HL-60 (cell line): ENCODE measurements at regions not wholly inside any gene's neighbourhood (a gene's known extent, or its start where the extent isn't known, plus 50 kb on each side); places are given as distances from the start of the nearest gene placed in this dataset.

Experiments used
- DNase-seq, 2 experiments: peaks; one replicate each; pipeline ENCODE4 v3.0.0-alpha.2; 2010 to 2020; ENCODE audit warnings: low read depth in 1 of 2, low spot score in 1 of 2
- H3K27ac ChIP-seq: fragments of 250-450 bp; sonication (Bioruptor Pico); replicated peaks from 2 replicates; pipeline ENCODE4 v1.5.1; 2020; ENCODE audit warnings: mild to moderate bottlenecking, moderate library complexity
- H3K27me3 ChIP-seq: fragments of 250-450 bp; sonication (Bioruptor Pico); 2 replicates; pipeline ENCODE4 v1.5.1; 2021; ENCODE audit warnings: mild to moderate bottlenecking, moderate library complexity; ENCODE audit not compliant: insufficient read depth, poor library complexity, severe bottlenecking
- H3K4me3 ChIP-seq: replicated peaks from 2 replicates; pipeline ENCODE4 v1.5.1; 2011; ENCODE audit warnings: mild to moderate bottlenecking, control low read depth, low read length; ENCODE audit not compliant: insufficient read depth
- GABPA ChIP-seq: IDR thresholded peaks from 2 replicates; pipeline ENCODE4 v1.6.1; 2012; ENCODE audit warnings: low read depth
- POLR2AphosphoS5 ChIP-seq: IDR thresholded peaks from 2 replicates; pipeline ENCODE4 v1.6.1; 2012; ENCODE audit warnings: low read depth
- REST ChIP-seq: IDR thresholded peaks from 2 replicates; pipeline ENCODE4 v1.6.1; 2012; ENCODE audit warnings: low read depth; ENCODE audit not compliant: insufficient replicate concordance
- SPI1 ChIP-seq: IDR thresholded peaks from 2 replicates; pipeline ENCODE4 v1.6.1; 2012; ENCODE audit warnings: low read depth, mild to moderate bottlenecking, borderline replicate concordance
- TF ChIP-seq, protein P1 (sequence below): IDR thresholded peaks from one replicate; pipeline ENCODE4 v1.5.1; 2011; ENCODE audit warnings: low read length, control low read depth, inconsistent platforms; ENCODE audit not compliant: insufficient read depth

DNA sequence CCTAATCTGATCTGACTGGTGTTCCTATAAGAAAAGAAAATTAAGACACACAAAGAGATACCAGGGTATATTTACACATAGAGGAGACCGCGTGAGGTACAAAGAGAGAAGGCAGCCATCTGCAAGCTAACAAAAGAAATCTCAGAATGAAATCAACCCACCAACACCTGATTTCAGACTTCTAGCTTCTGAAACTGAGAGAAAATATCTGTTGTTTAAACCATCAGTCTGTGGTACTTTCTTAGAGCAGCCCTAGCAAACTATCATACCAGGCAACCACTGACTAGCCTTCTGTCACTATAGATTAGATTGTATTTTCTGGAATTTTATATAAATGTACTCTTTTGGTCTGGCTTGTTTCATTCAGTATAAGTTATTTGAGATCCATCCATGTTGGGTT lies 779.3 kb upstream of the ACO1 start:
- DNase-seq: no peak
- Histone ChIP-seq H3K27ac (no peak overlapping the region), H3K4me3 (no peak overlapping the region), H3K27me3 (no peaks in the 10 kb centered on the region)
- TF ChIP-seq, protein P1, sequence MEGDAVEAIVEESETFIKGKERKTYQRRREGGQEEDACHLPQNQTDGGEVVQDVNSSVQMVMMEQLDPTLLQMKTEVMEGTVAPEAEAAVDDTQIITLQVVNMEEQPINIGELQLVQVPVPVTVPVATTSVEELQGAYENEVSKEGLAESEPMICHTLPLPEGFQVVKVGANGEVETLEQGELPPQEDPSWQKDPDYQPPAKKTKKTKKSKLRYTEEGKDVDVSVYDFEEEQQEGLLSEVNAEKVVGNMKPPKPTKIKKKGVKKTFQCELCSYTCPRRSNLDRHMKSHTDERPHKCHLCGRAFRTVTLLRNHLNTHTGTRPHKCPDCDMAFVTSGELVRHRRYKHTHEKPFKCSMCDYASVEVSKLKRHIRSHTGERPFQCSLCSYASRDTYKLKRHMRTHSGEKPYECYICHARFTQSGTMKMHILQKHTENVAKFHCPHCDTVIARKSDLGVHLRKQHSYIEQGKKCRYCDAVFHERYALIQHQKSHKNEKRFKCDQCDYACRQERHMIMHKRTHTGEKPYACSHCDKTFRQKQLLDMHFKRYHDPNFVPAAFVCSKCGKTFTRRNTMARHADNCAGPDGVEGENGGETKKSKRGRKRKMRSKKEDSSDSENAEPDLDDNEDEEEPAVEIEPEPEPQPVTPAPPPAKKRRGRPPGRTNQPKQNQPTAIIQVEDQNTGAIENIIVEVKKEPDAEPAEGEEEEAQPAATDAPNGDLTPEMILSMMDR: no peak
- TF ChIP-seq SPI1 (no peak), REST (no peak), GABPA (no peak), POLR2AphosphoS5 (no peak)

GRCh38 chr9:31606678-31607077 lies 777.8 kb upstream of the ACO1 start:
- no peak overlapping the region for H3K4me3 ChIP-seq
- H3K27ac ChIP-seq: no peak overlapping the region
- DNase-seq: no peak
- TF ChIP-seq REST (no peak), GABPA (no peak), SPI1 (no peak), POLR2AphosphoS5 (no peak)
- TF ChIP-seq, protein P1: no peak
- no peaks in the 10 kb centered on the region for H3K27me3 ChIP-seq

DNA sequence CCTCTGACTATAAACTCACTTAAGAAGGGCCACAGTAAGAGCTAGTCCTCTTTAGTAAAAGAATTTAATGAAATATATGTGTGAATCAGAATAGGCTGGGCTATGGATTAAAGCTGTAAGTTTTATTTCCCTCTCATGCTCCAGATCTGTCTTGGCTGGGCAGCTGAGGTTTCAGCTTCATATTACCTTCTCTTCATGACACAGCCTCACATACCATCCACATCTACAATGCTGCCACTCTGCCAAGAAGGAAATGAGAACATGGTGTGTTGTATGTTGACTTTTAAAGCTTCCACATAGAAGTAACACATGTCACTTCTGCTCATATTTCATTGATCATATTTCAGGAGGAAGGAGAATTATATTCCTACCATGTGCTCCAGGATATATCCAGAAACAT lies 776.0 kb upstream of the ACO1 start:
- no peak for DNase-seq
- no peak overlapping the region for H3K4me3 ChIP-seq
- no peak overlapping the region for H3K27ac ChIP-seq
- TF ChIP-seq, protein P1: no peak
- TF ChIP-seq REST (no peak), SPI1 (no peak), GABPA (no peak), POLR2AphosphoS5 (no peak)
- no peaks in the 10 kb centered on the region for H3K27me3 ChIP-seq
